IgD-negative memory B cell (primary cell): ENCODE measurements at regions not wholly inside any gene's neighbourhood (a gene's known extent, or its start where the extent isn't known, plus 50 kb on each side); places are given as distances from the start of the nearest gene placed in this dataset.
"Not testable (repeated sequence)": the region's sequence is repeated elsewhere in the genome, so short reads cannot be mapped to it uniquely, and the experiment has no call there.

Source experiments
- H3K27ac Mint-ChIP-seq, 3 donors: one replicate each; pipeline ENCODE4 v1.8.0; 2020 to 2022; ENCODE audit warnings: mild to moderate bottlenecking in 3 of 3, mixed read lengths in 3 of 3, moderate library complexity in 1 of 3
- H3K27me3 Mint-ChIP-seq: one replicate; pipeline ENCODE4 v1.8.0; 2021; ENCODE audit warnings: mixed read lengths
- H3K36me3 Mint-ChIP-seq: one replicate; pipeline ENCODE4 v1.8.0; 2020; ENCODE audit warnings: mild to moderate bottlenecking, mixed read lengths
- H3K4me1 Mint-ChIP-seq, 3 donors: one replicate each; pipeline ENCODE4 v1.8.0; 2020 to 2022; ENCODE audit warnings: mixed read lengths in 3 of 3, mild to moderate bottlenecking in 1 of 3
- H3K4me3 Mint-ChIP-seq, 4 donors: one replicate each; pipeline ENCODE4 v1.8.0; 2020 to 2022; ENCODE audit warnings: mild to moderate bottlenecking in 4 of 4, mixed read lengths in 4 of 4, moderate library complexity in 3 of 4
- H3K9me3 Mint-ChIP-seq, 3 donors: one replicate each; pipeline ENCODE4 v1.8.0; 2020 to 2021; ENCODE audit warnings: mixed read lengths in 3 of 3, mild to moderate bottlenecking in 1 of 3

DNA sequence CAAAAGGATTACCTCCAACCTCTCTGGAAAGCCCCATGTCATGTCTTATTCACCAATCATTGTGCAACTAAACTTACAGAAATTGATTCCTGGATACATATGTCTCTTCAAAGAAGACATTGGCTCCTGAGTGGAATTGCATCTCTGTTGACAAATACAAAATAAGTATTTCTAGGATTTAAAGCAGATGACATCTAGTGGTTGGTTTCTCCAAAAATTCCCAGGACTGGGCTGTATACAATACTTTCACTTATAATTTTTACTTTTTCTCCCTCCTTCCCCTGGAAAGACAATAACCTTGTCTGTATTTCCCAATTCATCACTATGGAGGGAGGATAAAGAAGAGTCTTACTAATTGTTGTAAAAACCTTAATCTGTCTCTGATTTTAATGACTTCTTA is 1347.4 kb downstream of the NCAM2 start:
- Mint-ChIP-seq H3K9me3 (peaks cover 0 to 20% (median 10%) of the 10 kb centered on the region in 3 donors), H3K27me3 (no peaks in the 10 kb centered on the region), H3K27ac (no peak overlapping the region), H3K4me1 (no peaks in the 10 kb centered on the region), H3K36me3 (no peaks in the 10 kb centered on the region), H3K4me3 (no peak overlapping the region)

DNA sequence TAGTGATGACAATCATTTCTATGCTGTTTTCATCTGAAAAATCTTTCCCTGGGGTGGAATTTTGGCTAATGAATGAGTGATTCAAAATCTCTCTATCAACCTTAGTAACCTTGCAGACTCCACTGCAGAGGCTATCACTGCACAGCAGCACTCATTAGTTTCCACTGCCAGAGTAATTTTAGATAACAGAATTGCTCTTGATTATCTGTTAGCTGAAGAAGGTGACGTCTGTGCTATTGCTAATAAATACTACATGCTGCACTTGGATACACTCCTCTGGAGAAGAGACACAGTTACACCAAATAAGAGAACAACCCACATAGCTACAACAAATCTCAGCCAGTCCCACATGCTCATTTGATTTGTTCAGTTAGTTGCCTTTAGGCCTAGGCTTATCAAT is 1348.4 kb downstream of the NCAM2 start:
- Mint-ChIP-seq H3K36me3 (no peaks in the 10 kb centered on the region), H3K9me3 (peaks cover 0 to 13% (median 8%) of the 10 kb centered on the region in 3 donors), H3K4me1 (no peaks in the 10 kb centered on the region)

DNA sequence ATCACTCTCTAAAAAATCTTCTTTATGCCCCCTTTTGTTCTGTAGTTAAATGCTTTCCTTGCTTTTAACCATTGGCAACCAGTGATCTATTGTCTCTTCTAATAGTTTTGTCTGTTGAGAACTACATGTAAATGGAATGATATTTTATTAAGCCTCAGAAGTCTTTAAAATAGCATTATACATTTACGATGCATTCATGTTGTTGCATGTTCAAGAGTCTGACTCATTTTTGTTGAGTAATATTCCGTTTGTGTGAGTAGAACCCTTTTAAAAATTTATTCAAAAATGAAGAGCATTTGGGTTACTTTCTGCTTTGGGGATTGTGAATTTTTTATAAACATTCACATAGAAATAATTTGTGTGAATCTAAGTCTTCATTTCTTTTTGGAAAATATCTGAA is 1352.9 kb downstream of the NCAM2 start:
- Mint-ChIP-seq H3K9me3 (peaks cover 0 to 9% (median 0%) of the 10 kb centered on the region in 3 donors), H3K4me1 (no peaks in the 10 kb centered on the region), H3K27ac (no peak overlapping the region), H3K36me3 (no peaks in the 10 kb centered on the region), H3K4me3 (no peak overlapping the region), H3K27me3 (no peaks in the 10 kb centered on the region)

More for the DNA sequence above, 1348.4 kb downstream of the NCAM2 start:
- Mint-ChIP-seq H3K27ac (no peak overlapping the region), H3K27me3 (no peaks in the 10 kb centered on the region), H3K4me3 (no peak overlapping the region)

DNA sequence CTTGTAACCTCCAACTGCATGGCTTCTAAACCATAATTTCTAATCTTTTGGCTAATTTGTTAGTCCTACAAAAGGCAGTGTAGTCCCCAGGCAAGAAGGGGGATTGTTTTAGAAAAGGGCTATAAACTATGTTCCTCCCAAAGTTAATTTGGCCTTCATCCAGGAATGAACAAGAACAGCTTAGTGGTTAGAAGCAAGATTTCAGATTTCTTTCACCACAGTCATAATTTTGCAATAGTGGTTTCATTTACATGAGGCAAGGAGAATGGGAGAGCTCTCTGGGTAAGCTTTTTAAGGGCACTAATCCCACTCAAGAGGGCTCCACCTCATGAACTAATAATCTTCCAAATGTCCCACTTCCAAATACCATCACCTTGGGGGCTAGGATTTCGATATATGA is 1353.9 kb downstream of the NCAM2 start:
- no peak overlapping the region for H3K27ac Mint-ChIP-seq

DNA sequence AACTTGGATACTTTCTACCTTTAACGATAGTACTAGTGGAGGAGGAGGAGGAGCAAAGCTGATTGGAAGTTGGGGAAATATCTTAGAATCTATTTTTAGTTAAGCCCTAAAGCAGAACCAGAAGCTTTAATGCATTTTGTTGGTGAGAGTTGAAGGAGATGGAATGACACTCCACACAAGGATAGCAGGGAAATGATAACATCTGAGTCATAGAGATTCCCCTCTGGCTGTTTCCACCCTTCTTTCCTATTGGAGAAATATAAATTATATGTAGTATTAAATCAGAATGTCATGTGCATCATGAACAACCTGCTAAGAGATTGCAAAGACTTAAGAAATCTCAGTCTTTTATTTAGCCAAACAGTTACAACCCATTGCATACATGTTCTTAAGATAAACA is 1357.7 kb downstream of the NCAM2 start:
- Mint-ChIP-seq H3K4me3 (no peak overlapping the region), H3K4me1 (no peaks in the 10 kb centered on the region), H3K27me3 (no peaks in the 10 kb centered on the region), H3K36me3 (no peaks in the 10 kb centered on the region), H3K9me3 (peaks cover 0 to 6% (median 3%) of the 10 kb centered on the region in 3 donors), H3K27ac (no peak overlapping the region)

More for the DNA sequence above, 1353.9 kb downstream of the NCAM2 start:
- Mint-ChIP-seq H3K4me1 (no peaks in the 10 kb centered on the region), H3K36me3 (no peaks in the 10 kb centered on the region), H3K4me3 (no peak overlapping the region), H3K27me3 (no peaks in the 10 kb centered on the region), H3K9me3 (peaks cover 0 to 9% (median 0%) of the 10 kb centered on the region in 3 donors)

DNA sequence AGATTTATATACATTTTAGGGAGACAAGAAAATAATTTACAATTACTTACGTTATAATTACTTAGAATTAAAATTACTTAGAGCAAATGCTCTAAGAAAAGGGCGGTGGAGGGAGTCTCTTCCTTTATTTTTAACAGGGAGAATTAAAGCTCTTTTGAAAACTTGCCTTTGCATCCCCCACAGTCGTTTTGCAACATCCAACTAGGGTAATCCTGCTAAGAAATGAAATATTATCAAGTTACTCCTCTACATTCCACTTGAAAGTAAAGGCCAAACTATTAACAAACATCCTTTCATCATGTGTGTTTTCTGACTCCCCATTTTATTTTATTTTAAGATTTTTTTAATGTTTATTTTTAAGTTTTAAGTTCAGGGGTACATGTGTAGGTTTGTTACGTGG is 1358.5 kb downstream of the NCAM2 start:
- Mint-ChIP-seq H3K27ac (no peak overlapping the region), H3K4me3 (no peak overlapping the region), H3K4me1 (no peaks in the 10 kb centered on the region), H3K9me3 (peaks cover 0 to 6% (median 3%) of the 10 kb centered on the region in 3 donors), H3K36me3 (no peaks in the 10 kb centered on the region), H3K27me3 (no peaks in the 10 kb centered on the region)

DNA sequence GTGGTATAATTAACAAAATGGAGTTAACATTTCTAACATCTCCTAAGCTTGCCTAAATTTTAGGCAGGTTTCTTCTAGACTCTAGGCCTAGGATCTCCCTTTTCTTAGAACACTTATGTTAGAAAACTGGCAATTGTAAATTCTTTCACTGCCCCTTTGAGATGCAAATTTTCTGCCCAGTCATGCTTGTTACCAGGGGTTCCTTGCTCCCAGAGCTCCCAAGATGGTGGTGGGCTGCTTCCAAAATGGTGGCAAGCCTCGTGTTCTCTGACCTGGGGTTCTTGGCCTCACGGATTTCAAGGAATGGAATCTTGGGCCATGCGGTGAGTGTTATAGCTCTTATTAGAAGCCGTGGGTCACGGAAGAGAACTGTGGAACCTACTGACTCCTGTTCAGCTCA is 1361.4 kb downstream of the NCAM2 start:
- H3K36me3 Mint-ChIP-seq, H3K9me3 Mint-ChIP-seq, H3K4me3 Mint-ChIP-seq, H3K27ac Mint-ChIP-seq, H3K4me1 Mint-ChIP-seq, H3K27me3 Mint-ChIP-seq: not testable (repeated sequence)

DNA sequence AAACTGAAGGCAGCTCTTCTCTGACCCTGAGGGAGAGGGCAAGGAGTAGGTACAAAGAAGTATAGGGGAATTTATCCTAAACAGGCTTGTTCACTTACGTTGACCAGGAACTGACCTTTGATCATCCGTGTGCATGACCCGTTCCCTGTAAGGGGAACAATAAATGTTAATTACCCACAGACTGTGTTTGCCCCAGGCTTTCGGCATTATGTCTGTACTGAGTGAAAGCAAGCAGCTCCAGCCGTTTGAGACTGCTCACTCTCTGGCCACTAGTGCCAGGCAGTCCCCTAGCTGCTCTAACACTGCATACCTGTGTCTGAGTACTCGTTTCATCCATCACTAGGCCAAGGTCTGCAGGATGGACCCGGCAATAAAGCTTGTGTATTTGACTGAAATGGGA is 1365.3 kb downstream of the NCAM2 start:
- no peak overlapping the region for H3K4me3 Mint-ChIP-seq
- H3K9me3 Mint-ChIP-seq: peaks cover 0 to 3% (median 3%) of the 10 kb centered on the region in 3 donors
- H3K27me3 Mint-ChIP-seq: no peaks in the 10 kb centered on the region
- no peaks in the 10 kb centered on the region for H3K36me3 Mint-ChIP-seq
- no peaks in the 10 kb centered on the region for H3K4me1 Mint-ChIP-seq
- no peak overlapping the region for H3K27ac Mint-ChIP-seq

DNA sequence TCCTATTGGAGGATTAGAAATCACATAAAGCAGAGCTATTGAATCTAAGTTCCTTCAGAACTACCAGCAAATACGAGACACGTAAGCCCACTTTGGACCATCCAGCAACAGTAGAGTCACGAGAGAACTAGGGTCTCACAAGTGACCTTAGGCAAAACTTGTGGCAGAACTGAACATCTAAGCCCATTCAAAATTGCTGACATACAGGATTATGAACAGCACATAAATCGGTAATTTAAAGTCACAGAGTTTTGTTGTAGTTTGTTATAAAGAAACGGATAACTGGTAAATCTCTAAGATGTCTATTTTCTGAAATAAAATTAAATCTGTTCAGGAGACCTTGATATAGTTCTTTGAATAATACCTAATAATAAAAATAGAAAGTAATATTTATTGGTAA is 1366.0 kb downstream of the NCAM2 start:
- H3K36me3 Mint-ChIP-seq: no peaks in the 10 kb centered on the region
- H3K4me1 Mint-ChIP-seq: no peaks in the 10 kb centered on the region
- no peaks in the 10 kb centered on the region for H3K27me3 Mint-ChIP-seq
- peaks cover 0 to 3% (median 3%) of the 10 kb centered on the region in 3 donors for H3K9me3 Mint-ChIP-seq
- H3K27ac Mint-ChIP-seq: no peak overlapping the region
- no peak overlapping the region for H3K4me3 Mint-ChIP-seq

DNA sequence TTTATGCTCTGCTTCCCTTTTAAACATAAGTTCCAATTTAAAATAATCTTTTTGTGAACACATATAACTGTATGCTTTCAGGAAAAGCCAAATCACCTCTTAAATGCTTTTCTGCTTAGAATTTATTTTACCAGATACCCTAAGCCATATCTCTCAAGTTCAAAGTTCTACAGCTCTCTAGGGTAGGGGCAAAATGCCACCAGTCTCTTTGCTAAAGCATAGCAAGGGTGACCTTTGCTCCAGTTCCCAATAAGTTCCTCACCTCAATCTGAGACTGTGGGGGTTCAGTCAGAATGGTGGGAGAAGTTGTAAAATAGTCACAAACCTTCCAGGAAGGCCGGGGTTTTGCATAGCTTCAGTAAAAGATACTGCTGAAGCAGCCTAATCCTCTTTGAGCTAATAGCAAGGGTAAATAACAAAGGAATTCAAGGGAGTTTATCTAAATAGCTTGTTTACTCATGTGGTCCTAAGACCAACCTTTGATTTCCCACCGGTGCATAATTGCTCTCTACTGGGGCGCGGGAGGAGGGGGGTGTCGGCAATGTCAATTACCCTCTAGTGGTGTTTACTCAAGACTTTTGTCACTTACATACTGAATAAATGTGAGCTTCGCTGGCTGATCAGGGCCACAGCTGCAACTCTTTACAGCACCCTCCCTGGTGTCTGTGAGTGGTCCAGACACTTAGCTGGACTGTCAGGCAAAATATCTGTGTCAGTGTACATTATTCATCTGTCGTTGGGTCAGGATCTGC is 1376.2 kb downstream of the NCAM2 start:
- Mint-ChIP-seq H3K4me3 (no peak overlapping the region), H3K27ac (no peak overlapping the region), H3K4me1 (no peaks in the 10 kb centered on the region), H3K27me3 (no peaks in the 10 kb centered on the region), H3K36me3 (no peaks in the 10 kb centered on the region), H3K9me3 (peaks cover 0 to 8% (median 4%) of the 10 kb centered on the region in 3 donors)

DNA sequence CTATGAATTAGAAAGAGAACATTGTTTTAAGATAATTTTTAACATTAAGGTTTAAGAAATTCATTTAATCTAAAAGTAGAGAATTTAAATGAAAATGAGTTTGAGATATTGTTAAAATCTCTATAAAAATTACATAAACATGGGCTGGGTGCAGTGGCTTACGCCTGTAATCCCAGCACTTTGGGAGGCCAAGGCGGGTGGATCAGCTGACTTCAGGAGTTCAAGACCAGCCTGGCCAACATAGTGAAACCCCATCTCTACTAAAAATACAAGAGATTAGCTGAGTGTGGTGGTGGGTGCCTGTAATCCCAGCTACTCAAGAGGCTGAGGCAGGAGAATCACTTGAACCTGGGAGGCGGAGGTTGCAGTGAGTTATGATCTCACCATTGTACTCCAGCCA is 1379.6 kb downstream of the NCAM2 start:
- not testable (repeated sequence) for H3K4me1 Mint-ChIP-seq, H3K36me3 Mint-ChIP-seq, H3K9me3 Mint-ChIP-seq, H3K4me3 Mint-ChIP-seq, H3K27ac Mint-ChIP-seq, H3K27me3 Mint-ChIP-seq

DNA sequence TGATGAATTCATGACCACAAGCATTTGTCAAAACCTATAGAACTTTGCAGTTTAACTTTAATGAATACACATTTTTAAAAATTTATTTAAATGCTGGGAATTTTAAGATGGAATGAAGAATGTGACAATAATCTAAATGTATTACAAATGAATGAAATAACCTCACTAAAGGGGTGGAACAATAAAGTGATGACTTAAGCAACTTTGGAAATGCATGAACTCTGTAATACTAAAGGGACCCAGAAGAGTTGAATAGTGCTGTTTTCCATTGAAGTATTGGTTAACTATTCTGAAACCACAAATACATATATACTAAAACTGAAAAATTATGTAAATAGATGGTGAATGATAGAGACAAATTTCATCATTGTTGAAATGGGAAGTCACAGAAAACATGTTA is 1395.1 kb downstream of the NCAM2 start:
- H3K4me1 Mint-ChIP-seq: no peaks in the 10 kb centered on the region
- H3K27ac Mint-ChIP-seq: no peak overlapping the region
- peaks cover 0 to 2% (median under 1%) of the 10 kb centered on the region in 3 donors for H3K9me3 Mint-ChIP-seq
- H3K36me3 Mint-ChIP-seq: no peaks in the 10 kb centered on the region
- H3K4me3 Mint-ChIP-seq: no peak overlapping the region
- no peaks in the 10 kb centered on the region for H3K27me3 Mint-ChIP-seq

DNA sequence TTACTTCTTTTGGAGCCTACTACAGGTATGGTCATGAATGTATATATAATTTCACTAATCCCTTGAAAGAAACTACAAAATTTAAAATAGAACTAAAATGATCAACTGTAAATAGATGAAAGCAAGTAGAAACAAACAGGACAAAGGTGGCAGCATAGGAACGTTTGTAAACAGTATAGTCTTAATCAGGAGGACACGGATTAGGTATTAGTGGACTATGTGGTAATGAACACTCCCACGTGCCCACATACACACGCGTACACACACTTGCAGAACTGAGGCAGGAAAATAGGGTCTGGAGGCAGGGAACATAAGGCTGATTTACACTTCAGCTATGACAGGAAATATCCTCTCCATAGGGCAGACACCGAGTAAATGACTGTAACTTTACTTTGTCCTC is 1397.8 kb downstream of the NCAM2 start:
- H3K27me3 Mint-ChIP-seq: no peaks in the 10 kb centered on the region
- H3K9me3 Mint-ChIP-seq: peaks cover 0 to 3% (median 2%) of the 10 kb centered on the region in 3 donors
- H3K36me3 Mint-ChIP-seq: no peaks in the 10 kb centered on the region
- H3K4me3 Mint-ChIP-seq: no peak overlapping the region
- peak overlapping the region in 1 of 3 donors; percentile 26 for H3K27ac Mint-ChIP-seq
- H3K4me1 Mint-ChIP-seq: no peaks in the 10 kb centered on the region

DNA sequence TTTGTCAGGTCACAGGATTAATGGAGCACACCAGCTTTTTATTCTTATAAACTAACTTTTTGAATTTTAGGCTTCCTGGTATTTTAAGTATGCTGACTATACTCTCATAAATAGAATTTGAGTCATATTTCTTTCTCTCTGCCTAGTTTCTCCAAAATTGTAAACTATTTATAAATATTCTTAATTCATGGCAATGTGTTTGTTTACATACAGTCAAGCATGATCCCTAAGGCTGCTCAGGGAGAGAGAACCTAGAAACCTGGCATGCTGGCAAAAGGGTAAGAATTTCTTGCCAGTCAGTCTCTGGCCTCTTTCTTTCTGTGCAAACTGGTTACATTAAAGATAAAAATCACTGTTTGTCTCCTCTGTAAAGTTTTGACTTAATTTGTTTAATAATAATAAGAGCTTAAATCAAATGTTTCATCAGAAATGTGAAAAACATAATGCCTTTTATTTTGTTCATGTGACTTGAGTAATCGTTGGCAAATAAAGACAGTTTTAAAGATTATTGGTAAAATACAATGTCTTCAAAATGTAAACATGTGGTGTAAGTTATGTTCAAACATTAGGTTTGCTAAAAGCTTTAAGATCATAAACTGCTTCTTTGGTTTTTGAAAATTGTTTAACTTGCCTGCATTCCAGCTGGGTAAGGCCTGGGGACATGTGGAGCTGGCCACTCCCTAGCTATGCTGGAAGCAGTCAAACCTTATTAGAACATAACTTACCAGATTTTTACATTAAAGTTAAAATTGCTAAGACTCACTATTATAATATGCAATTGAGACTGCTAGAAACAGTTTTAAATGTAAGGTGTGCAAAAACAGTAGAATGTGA is 1401.7 kb downstream of the NCAM2 start:
- Mint-ChIP-seq H3K9me3 (peaks cover 0 to 3% (median 2%) of the 10 kb centered on the region in 3 donors), H3K27ac (no peak overlapping the region)

DNA sequence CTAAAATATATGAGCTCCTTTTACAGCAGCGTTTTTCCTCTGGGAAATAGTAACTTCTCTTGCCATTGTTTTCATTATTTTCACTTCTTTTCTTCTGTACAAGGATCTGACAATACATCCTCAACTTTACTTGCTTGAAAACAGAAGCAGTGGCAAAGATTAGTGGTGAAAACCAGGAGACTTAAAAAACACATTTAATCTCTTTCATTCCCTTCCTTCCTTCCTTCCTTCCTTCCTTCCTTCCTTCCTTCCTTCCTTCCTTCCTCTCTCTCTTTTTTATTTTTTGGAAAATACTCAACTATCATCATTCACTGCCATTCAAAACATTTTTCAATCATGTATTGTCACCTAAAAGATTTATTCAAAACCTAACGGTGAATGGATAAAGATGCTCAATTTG is 1411.4 kb downstream of the NCAM2 start:
- Mint-ChIP-seq H3K9me3 (peaks cover 4 to 5% (median 4%) of the 10 kb centered on the region in 3 donors), H3K27me3 (no peaks in the 10 kb centered on the region), H3K4me3 (peak overlapping the region in 1 of 4 donors; percentile 50), H3K27ac (no peak overlapping the region), H3K4me1 (no peaks in the 10 kb centered on the region), H3K36me3 (no peaks in the 10 kb centered on the region)

More for the DNA sequence above, 1401.7 kb downstream of the NCAM2 start:
- no peak overlapping the region for H3K4me3 Mint-ChIP-seq
- no peaks in the 10 kb centered on the region for H3K36me3 Mint-ChIP-seq
- no peaks in the 10 kb centered on the region for H3K4me1 Mint-ChIP-seq
- H3K27me3 Mint-ChIP-seq: no peaks in the 10 kb centered on the region
